ENCODE measurements at regions not wholly inside any gene's neighbourhood (a gene's known extent, or its start where the extent isn't known, plus 50 kb on each side); places are given as distances from the start of the nearest gene placed in this dataset.

- Histone ChIP-seq H3K9me3 (ENCODE audit: low read depth, low read length) (no peaks in the 10 kb centered on the region), H4K20me1 (ENCODE audit: insufficient read depth, low read length) (no peaks in the 10 kb centered on the region), H3K4me2 (ENCODE audit: insufficient read depth, low read length) (no peak overlapping the region), H3K79me2 (ENCODE audit: insufficient read depth, low read length) (no peaks in the 10 kb centered on the region), H2AFZ (ENCODE audit: low read length) (no peak overlapping the region), H3K4me3 (ENCODE audit: insufficient read depth, low read length) (no peak overlapping the region), H3K4me1 (ENCODE audit: insufficient read depth, low read length) (no peaks in the 10 kb centered on the region), H3K27ac (ENCODE audit: low read depth, low read length) (no peak overlapping the region), H3K36me3 (ENCODE audit: insufficient read depth, low read length) (no peaks in the 10 kb centered on the region), H3K27me3 (ENCODE audit: insufficient read depth, low read length) (peaks cover 10% of the 10 kb centered on the region)
- no peak for TF ChIP-seq CTCF (IDR thresholded peaks at IDR 0.05; ENCODE audit: extremely low read depth, low read depth, low read length)
- no peak for DNase-seq (ENCODE audit: insufficient read length, low spot score, missing footprints)
These were observed 166.3 kb upstream of the SOX21 start for GRCh38 chr13:94878602-94879165.

GRCh38 chr13:94864474-94864873, 152.1 kb upstream of the SOX21 start:
- DNase-seq (ENCODE audit: insufficient read length, low spot score, missing footprints) = no peak
- H3K4me1 ChIP-seq (ENCODE audit: insufficient read depth, low read length) = peaks cover 4% of the 10 kb centered on the region
- no peak overlapping the region for H3K27ac ChIP-seq (ENCODE audit: low read depth, low read length)
- no peak overlapping the region for H2AFZ ChIP-seq (ENCODE audit: low read length)
- H3K9me3 ChIP-seq (ENCODE audit: low read depth, low read length) = no peaks in the 10 kb centered on the region
- no peak for TF ChIP-seq CTCF (IDR thresholded peaks at IDR 0.05; ENCODE audit: extremely low read depth, low read depth, low read length)
- no peaks in the 10 kb centered on the region for H3K79me2 ChIP-seq (ENCODE audit: insufficient read depth, low read length)
- H3K36me3 ChIP-seq (ENCODE audit: insufficient read depth, low read length) = no peaks in the 10 kb centered on the region
- no peak overlapping the region for H3K4me3 ChIP-seq (ENCODE audit: insufficient read depth, low read length)
- H3K27me3 ChIP-seq (ENCODE audit: insufficient read depth, low read length) = peaks cover 35% of the 10 kb centered on the region
- H3K4me2 ChIP-seq (ENCODE audit: insufficient read depth, low read length) = no peak overlapping the region
- no peaks in the 10 kb centered on the region for H4K20me1 ChIP-seq (ENCODE audit: insufficient read depth, low read length)

DNA sequence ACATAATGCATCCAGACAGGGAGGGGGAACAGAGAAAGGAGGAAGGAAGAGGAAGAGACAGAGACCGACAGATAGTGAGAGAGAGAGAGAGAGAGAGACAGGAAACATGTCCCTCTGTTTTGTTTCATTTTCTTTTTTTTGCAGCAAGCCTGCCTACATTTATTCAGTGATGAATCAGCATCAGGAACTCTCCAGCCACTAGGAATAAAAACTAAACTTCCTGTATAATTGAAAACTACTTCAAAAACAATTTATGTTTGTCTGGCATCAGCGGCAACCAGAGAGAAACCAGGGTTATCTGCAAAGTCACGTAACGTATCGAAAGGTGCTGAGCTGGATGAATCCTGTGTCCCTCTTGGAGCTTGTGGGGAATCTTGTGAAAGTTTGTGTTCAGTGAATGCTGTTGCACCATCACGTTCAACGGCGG, 148.6 kb upstream of the SOX21 start:
- Histone ChIP-seq H4K20me1 (ENCODE audit: insufficient read depth, low read length) (no peaks in the 10 kb centered on the region), H3K36me3 (ENCODE audit: insufficient read depth, low read length) (no peaks in the 10 kb centered on the region), H3K4me3 (ENCODE audit: insufficient read depth, low read length) (peak overlapping the region; percentile 77), H3K27me3 (ENCODE audit: insufficient read depth, low read length) (peaks cover 37% of the 10 kb centered on the region), H3K4me2 (ENCODE audit: insufficient read depth, low read length) (peak overlapping the region; percentile 95), H3K4me1 (ENCODE audit: insufficient read depth, low read length) (peaks cover 4% of the 10 kb centered on the region), H3K27ac (ENCODE audit: low read depth, low read length) (no peak overlapping the region), H3K9me3 (ENCODE audit: low read depth, low read length) (no peaks in the 10 kb centered on the region), H3K79me2 (ENCODE audit: insufficient read depth, low read length) (no peaks in the 10 kb centered on the region), H2AFZ (ENCODE audit: low read length) (peak overlapping the region; percentile 95)
- DNase-seq (ENCODE audit: insufficient read length, low spot score, missing footprints) = no peak
- TF ChIP-seq CTCF (IDR thresholded peaks at IDR 0.05; ENCODE audit: extremely low read depth, low read depth, low read length) = no peak

- Histone ChIP-seq H3K4me2 (ENCODE audit: insufficient read depth, low read length) (peak overlapping the region; percentile 95), H3K36me3 (ENCODE audit: insufficient read depth, low read length) (no peaks in the 10 kb centered on the region), H3K9me3 (ENCODE audit: low read depth, low read length) (no peaks in the 10 kb centered on the region), H3K79me2 (ENCODE audit: insufficient read depth, low read length) (no peaks in the 10 kb centered on the region), H3K27me3 (ENCODE audit: insufficient read depth, low read length) (peaks cover 31% of the 10 kb centered on the region), H2AFZ (ENCODE audit: low read length) (peak overlapping the region; percentile 95), H4K20me1 (ENCODE audit: insufficient read depth, low read length) (no peaks in the 10 kb centered on the region), H3K27ac (ENCODE audit: low read depth, low read length) (no peak overlapping the region), H3K4me1 (ENCODE audit: insufficient read depth, low read length) (peaks cover 4% of the 10 kb centered on the region), H3K4me3 (ENCODE audit: insufficient read depth, low read length) (no peak overlapping the region)
- TF ChIP-seq CTCF (IDR thresholded peaks at IDR 0.05; ENCODE audit: extremely low read depth, low read depth, low read length) = no peak
- DNase-seq (ENCODE audit: insufficient read length, low spot score, missing footprints) = peak; percentile 2
These were observed 147.5 kb upstream of the SOX21 start for GRCh38 chr13:94859811-94860210.
